Caco-2 (cell line): ENCODE measurements at regions not wholly inside any gene's neighbourhood (a gene's known extent, or its start where the extent isn't known, plus 50 kb on each side); places are given as distances from the start of the nearest gene placed in this dataset.
A peak's percentile ranks its signal among the peaks of the same experiment; 100 is the strongest.

Experiments
- BruUV-seq: library from RNA; stranded (reverse); fragments of 400-500 nt; replicated peaks from 2 replicates; lab custom pipeline; 2021; lab: Mats Ljungman, UMichigan
- CTCF ChIA-PET: fragments of 300-600 bp; sonication (Branson Sonifier 250); formaldehyde crosslinking; loops from one replicate; lab custom pipeline; 2022; ENCODE audit warnings: antibody characterized with exemption; lab: Charles Lee
- POLR2A ChIA-PET: fragments of 300-600 bp; sonication (Branson Sonifier 250); formaldehyde crosslinking; loops from one replicate; lab custom pipeline; 2022; ENCODE audit warnings: antibody characterized with exemption; lab: Charles Lee
- DNase-seq, 2 experiments: peaks; one replicate each; pipeline versions ENCODE4 v3.0.0 to v3.0.0-alpha.2; 2020 to 2022
- H3K27me3 ChIP-seq: replicated peaks from 2 replicates; pipeline ENCODE4 v1.6.0; 2011; ENCODE audit warnings: low read length; ENCODE audit not compliant: control insufficient read depth, insufficient read depth
- H3K36me3 ChIP-seq: 2 replicates; pipeline ENCODE4 v1.5.1; 2011; ENCODE audit warnings: low read length; ENCODE audit not compliant: control insufficient read depth, insufficient read depth
- H3K4me1 ChIP-seq: fragments of 250-450 bp; sonication (Bioruptor Pico); 2 replicates; pipeline ENCODE4 v1.5.1; 2020; ENCODE audit warnings: mild to moderate bottlenecking
- H3K4me3 ChIP-seq: 2 replicates; pipeline ENCODE4 v1.5.1; 2011; ENCODE audit warnings: low read depth, mild to moderate bottlenecking, control low read depth, low read length
- H3K9me3 ChIP-seq: fragments of 250-450 bp; sonication (Bioruptor Pico); 2 replicates; pipeline ENCODE4 v1.5.1; 2020; ENCODE audit warnings: mild to moderate bottlenecking, moderate library complexity
- H3K27ac Mint-ChIP-seq: one replicate; pipeline ENCODE4 v1.8.0; 2022; ENCODE audit warnings: mixed read lengths; ENCODE audit not compliant: unreplicated experiment
- H3K27me3 Mint-ChIP-seq: one replicate; pipeline ENCODE4 v1.8.0; 2022; ENCODE audit warnings: mixed read lengths; ENCODE audit not compliant: insufficient read depth, unreplicated experiment
- H3K36me3 Mint-ChIP-seq: one replicate; pipeline ENCODE4 v1.8.0; 2022; ENCODE audit warnings: mild to moderate bottlenecking, mixed read lengths; ENCODE audit not compliant: insufficient read depth, unreplicated experiment
- H3K4me1 Mint-ChIP-seq: one replicate; pipeline ENCODE4 v1.8.0; 2022; ENCODE audit warnings: low read depth, mixed read lengths; ENCODE audit not compliant: unreplicated experiment
- H3K4me3 Mint-ChIP-seq: one replicate; pipeline ENCODE4 v1.8.0; 2022; ENCODE audit warnings: mild to moderate bottlenecking, moderate library complexity, mixed read lengths; ENCODE audit not compliant: unreplicated experiment
- H3K9me3 Mint-ChIP-seq: one replicate; pipeline ENCODE4 v1.8.0; 2022; ENCODE audit warnings: mixed read lengths; ENCODE audit not compliant: unreplicated experiment
- CTCF ChIP-seq, 2 experiments: fragments of 200-600 bp in 1 of 2; IDR thresholded peaks; 1 replicate in 1 of 2; 2 replicates in 1 of 2; pipeline versions ENCODE4 v1.5.1 to v1.8.0; 2011 to 2022; ENCODE audit warnings: antibody characterized with exemption in 1 of 2, control low read depth in 1 of 2, inconsistent platforms in 1 of 2, low read depth in 1 of 2, low read length in 1 of 2, mild to moderate bottlenecking in 1 of 2, moderate library complexity in 1 of 2; ENCODE audit not compliant: insufficient read depth in 1 of 2, severe bottlenecking in 1 of 2, unreplicated experiment in 1 of 2
- intact Hi-C: fragments of 100-400 bp; cut with micrococcal nuclease; formaldehyde crosslinking; loops from one replicate; pipeline ENCODE4 v1.10.0; 2022; ENCODE audit not compliant: unreplicated experiment

GRCh38 chr2:47267711-47268086 is 91.4 kb upstream of the CALM2 start:
- POLR2A ChIA-PET: no interaction called here
- H3K27me3 ChIP-seq: no peaks in the 10 kb centered on the region
- no peak for TF ChIP-seq CTCF (IDR thresholded peaks at IDR 0.05; ENCODE audit: insufficient read depth in 1 of 2, low read depth in 1 of 2, low read length in 1 of 2, severe bottlenecking in 1 of 2, unreplicated experiment in 1 of 2)
- CTCF ChIA-PET: no interaction called here
- H3K4me1 ChIP-seq: peaks cover 63% of the 10 kb centered on the region
- intact Hi-C loops: no loop called here
- no peaks in the 10 kb centered on the region for H3K9me3 ChIP-seq
- H3K36me3 ChIP-seq: no peaks in the 10 kb centered on the region
- H3K27me3 Mint-ChIP-seq: no peaks in the 10 kb centered on the region
- peaks cover 38% of the 10 kb centered on the region for H3K4me1 Mint-ChIP-seq
- DNase-seq: no peak
- no peak overlapping the region for H3K27ac Mint-ChIP-seq
- no peak overlapping the region for H3K4me3 ChIP-seq
- no peak overlapping the region for H3K4me3 Mint-ChIP-seq
- H3K9me3 Mint-ChIP-seq: no peaks in the 10 kb centered on the region
- no TSS peak for BruUV-seq
- no peaks in the 10 kb centered on the region for H3K36me3 Mint-ChIP-seq

- Mint-ChIP-seq H3K36me3 (no peaks in the 10 kb centered on the region), H3K9me3 (no peaks in the 10 kb centered on the region), H3K4me1 (peaks cover 38% of the 10 kb centered on the region), H3K4me3 (no peak overlapping the region), H3K27ac (no peak overlapping the region), H3K27me3 (no peaks in the 10 kb centered on the region)
- CTCF ChIA-PET: no interaction called here
- Histone ChIP-seq H3K4me3 (no peak overlapping the region), H3K27me3 (no peaks in the 10 kb centered on the region), H3K4me1 (peaks cover 60% of the 10 kb centered on the region), H3K9me3 (no peaks in the 10 kb centered on the region), H3K36me3 (no peaks in the 10 kb centered on the region)
- no peak for DNase-seq
- no TSS peak for BruUV-seq
- TF ChIP-seq CTCF (IDR thresholded peaks at IDR 0.05; ENCODE audit: insufficient read depth in 1 of 2, low read depth in 1 of 2, low read length in 1 of 2, severe bottlenecking in 1 of 2, unreplicated experiment in 1 of 2): no peak
- intact Hi-C loops: no loop called here
- POLR2A ChIA-PET: no interaction called here
These were observed 90.8 kb upstream of the CALM2 start for GRCh38 chr2:47266939-47267710.

- no peaks in the 10 kb centered on the region for H3K36me3 Mint-ChIP-seq
- H3K4me3 Mint-ChIP-seq: peak overlapping the region; percentile 5
- no peak for TF ChIP-seq CTCF (IDR thresholded peaks at IDR 0.05; ENCODE audit: insufficient read depth in 1 of 2, low read depth in 1 of 2, low read length in 1 of 2, severe bottlenecking in 1 of 2, unreplicated experiment in 1 of 2)
- no peaks in the 10 kb centered on the region for H3K27me3 Mint-ChIP-seq
- H3K9me3 Mint-ChIP-seq: no peaks in the 10 kb centered on the region
- Histone ChIP-seq H3K36me3 (no peaks in the 10 kb centered on the region), H3K4me3 (no peak overlapping the region), H3K9me3 (no peaks in the 10 kb centered on the region), H3K27me3 (no peaks in the 10 kb centered on the region), H3K4me1 (peaks cover 48% of the 10 kb centered on the region)
- peaks cover 26% of the 10 kb centered on the region for H3K4me1 Mint-ChIP-seq
- DNase-seq: no peak
- intact Hi-C loops: loop anchor here (1.0 kb wide), 1 partner anchor 45 kb away; no protein-coding TSS in a partner anchor
- CTCF ChIA-PET: interaction anchor here (0.7 to 1.0 kb wide), 2 partner anchors 44 to 51 kb away, joined by 3 read pairs; no protein-coding TSS in a partner anchor
- no TSS peak for BruUV-seq
- peak overlapping the region; percentile 3 for H3K27ac Mint-ChIP-seq
- POLR2A ChIA-PET: no interaction called here
These were observed 89.5 kb upstream of the CALM2 start for GRCh38 chr2:47265751-47266231.
